ENCODE measurements at regions not wholly inside any gene's neighbourhood (a gene's known extent, or its start where the extent isn't known, plus 50 kb on each side); places are given as distances from the start of the nearest gene placed in this dataset.

GRCh38 chr20:22374066-22374465 lies 210.3 kb downstream of the FOXA2 start:
- TF ChIP-seq, protein P1, sequence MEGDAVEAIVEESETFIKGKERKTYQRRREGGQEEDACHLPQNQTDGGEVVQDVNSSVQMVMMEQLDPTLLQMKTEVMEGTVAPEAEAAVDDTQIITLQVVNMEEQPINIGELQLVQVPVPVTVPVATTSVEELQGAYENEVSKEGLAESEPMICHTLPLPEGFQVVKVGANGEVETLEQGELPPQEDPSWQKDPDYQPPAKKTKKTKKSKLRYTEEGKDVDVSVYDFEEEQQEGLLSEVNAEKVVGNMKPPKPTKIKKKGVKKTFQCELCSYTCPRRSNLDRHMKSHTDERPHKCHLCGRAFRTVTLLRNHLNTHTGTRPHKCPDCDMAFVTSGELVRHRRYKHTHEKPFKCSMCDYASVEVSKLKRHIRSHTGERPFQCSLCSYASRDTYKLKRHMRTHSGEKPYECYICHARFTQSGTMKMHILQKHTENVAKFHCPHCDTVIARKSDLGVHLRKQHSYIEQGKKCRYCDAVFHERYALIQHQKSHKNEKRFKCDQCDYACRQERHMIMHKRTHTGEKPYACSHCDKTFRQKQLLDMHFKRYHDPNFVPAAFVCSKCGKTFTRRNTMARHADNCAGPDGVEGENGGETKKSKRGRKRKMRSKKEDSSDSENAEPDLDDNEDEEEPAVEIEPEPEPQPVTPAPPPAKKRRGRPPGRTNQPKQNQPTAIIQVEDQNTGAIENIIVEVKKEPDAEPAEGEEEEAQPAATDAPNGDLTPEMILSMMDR (IDR thresholded peaks at IDR 0.05) = no peak
- no peak for TF ChIP-seq POLR2A (IDR thresholded peaks at IDR 0.05)

Data from thyroid gland (tissue), 4 donors.